ENCODE measurements at regions not wholly inside any gene's neighbourhood (a gene's known extent, or its start where the extent isn't known, plus 50 kb on each side); places are given as distances from the start of the nearest gene placed in this dataset.
"Not testable (repeated sequence)": the region's sequence is repeated elsewhere in the genome, so short reads cannot be mapped to it uniquely, and the experiment has no call there.

GRCh38 chr10:89949496-89949895 lies 248.1 kb downstream of the KIF20B start:
- no peak for DNase-seq (ENCODE audit: low read depth in 2 of 2)

- no peak for DNase-seq (ENCODE audit: low read depth in 2 of 2)
Observed at GRCh38 chr10:89952325-89952724, 250.9 kb downstream of the KIF20B start.

- no peak for DNase-seq (ENCODE audit: low read depth in 2 of 2)
Observed at GRCh38 chr10:89952751-89953150, 251.4 kb downstream of the KIF20B start.

- DNase-seq (ENCODE audit: low read depth in 2 of 2), result no peak
Observed at GRCh38 chr10:89954061-89954460, 252.7 kb downstream of the KIF20B start.

- no peak for DNase-seq (ENCODE audit: low read depth in 2 of 2)
Observed at GRCh38 chr10:89954787-89955566, 253.6 kb downstream of the KIF20B start.

- no peak for DNase-seq (ENCODE audit: low read depth in 2 of 2)
Observed at GRCh38 chr10:89959433-89960110, 258.2 kb downstream of the KIF20B start.

- DNase-seq (ENCODE audit: low read depth in 2 of 2), result no peak
Observed at GRCh38 chr10:89963451-89964102, 262.2 kb downstream of the KIF20B start.

GRCh38 chr10:89966211-89966610 lies 264.8 kb downstream of the KIF20B start:
- no peak for DNase-seq (ENCODE audit: low read depth in 2 of 2)

GRCh38 chr10:89973326-89973725 lies 271.9 kb downstream of the KIF20B start:
- DNase-seq (ENCODE audit: low read depth in 2 of 2), result no peak

GRCh38 chr10:89975071-89975470 lies 273.7 kb downstream of the KIF20B start:
- no peak for DNase-seq (ENCODE audit: low read depth in 2 of 2)

GRCh38 chr10:89975771-89976170 lies 274.4 kb downstream of the KIF20B start:
- DNase-seq (ENCODE audit: low read depth in 2 of 2), result no peak

GRCh38 chr10:89978081-89978480 lies 276.7 kb downstream of the KIF20B start:
- no peak for DNase-seq (ENCODE audit: low read depth in 2 of 2)

- no peak for DNase-seq (ENCODE audit: low read depth in 2 of 2)
Observed at GRCh38 chr10:89979726-89980125, 278.3 kb downstream of the KIF20B start.

- no peak for DNase-seq (ENCODE audit: low read depth in 2 of 2)
Observed at GRCh38 chr10:89980166-89980565, 278.8 kb downstream of the KIF20B start.

GRCh38 chr10:89981891-89982290 lies 280.5 kb downstream of the KIF20B start:
- no peak for DNase-seq (ENCODE audit: low read depth in 2 of 2)

GRCh38 chr10:89985446-89985845 lies 284.1 kb downstream of the KIF20B start:
- DNase-seq (ENCODE audit: low read depth in 2 of 2), result no peak

- DNase-seq (ENCODE audit: low read depth in 2 of 2), result not testable (repeated sequence)
Observed at GRCh38 chr10:89988361-89988760, 287.0 kb downstream of the KIF20B start.

GRCh38 chr10:89992575-89992974 lies 291.2 kb downstream of the KIF20B start:
- no peak for DNase-seq (ENCODE audit: low read depth in 2 of 2)

- no peak for DNase-seq (ENCODE audit: low read depth in 2 of 2)
Observed at GRCh38 chr10:90007226-90007625, 305.8 kb downstream of the KIF20B start.

- not testable (repeated sequence) for DNase-seq (ENCODE audit: low read depth in 2 of 2)
Observed at GRCh38 chr10:90011281-90011680, 309.9 kb downstream of the KIF20B start.

GRCh38 chr10:90018819-90019218 lies 317.4 kb downstream of the KIF20B start:
- no peak for DNase-seq (ENCODE audit: low read depth in 2 of 2)

GRCh38 chr10:90020506-90020905 lies 319.1 kb downstream of the KIF20B start:
- no peak for DNase-seq (ENCODE audit: low read depth in 2 of 2)

GRCh38 chr10:90023950-90024349 lies 322.6 kb downstream of the KIF20B start:
- no peak for DNase-seq (ENCODE audit: low read depth in 2 of 2)

Measured in stimulated activated CD4-positive, alpha-beta T cell treated with anti-CD3 and anti-CD28 coated beads, Interleukin-4, amount 100 ng/mL, for 48 hours (primary cell).